GM18517 (cell line): ENCODE measurements at regions not wholly inside any gene's neighbourhood (a gene's known extent, or its start where the extent isn't known, plus 50 kb on each side); places are given as distances from the start of the nearest gene placed in this dataset.

Experiments
- ATAC-seq: cut with Tn5 transposase; IDR thresholded peaks from one replicate; pipeline ENCODE4 v1.9.1; 2021; ENCODE audit warnings: mild to moderate bottlenecking, moderate library complexity; ENCODE audit not compliant: unreplicated experiment

DNA sequence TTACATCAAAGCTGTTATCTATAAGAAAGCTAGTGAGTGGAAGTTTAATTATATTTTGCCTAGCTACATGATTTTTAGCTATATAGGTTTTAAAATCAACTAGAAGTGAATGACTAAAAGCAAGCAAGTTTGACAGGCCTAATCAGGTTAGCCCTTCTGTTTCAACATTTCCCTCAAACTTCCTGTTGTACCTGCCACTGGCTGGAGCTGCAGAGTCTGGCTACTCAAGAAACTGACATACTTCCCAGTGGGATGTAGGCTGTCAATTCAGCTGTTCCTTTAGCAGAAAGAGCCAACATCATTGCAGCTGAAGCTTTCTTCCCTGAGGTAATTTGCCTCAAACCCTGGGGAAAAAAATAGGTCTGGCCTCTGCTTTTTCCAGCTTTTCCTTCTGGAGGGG is 87.1 kb upstream of the TNR start:
- no peak for ATAC-seq

GRCh38 chr1:175829845-175830244 is 86.5 kb upstream of the TNR start:
- no peak for ATAC-seq

- no peak for ATAC-seq
These were observed 83.3 kb upstream of the TNR start for GRCh38 chr1:175826705-175827104.

DNA sequence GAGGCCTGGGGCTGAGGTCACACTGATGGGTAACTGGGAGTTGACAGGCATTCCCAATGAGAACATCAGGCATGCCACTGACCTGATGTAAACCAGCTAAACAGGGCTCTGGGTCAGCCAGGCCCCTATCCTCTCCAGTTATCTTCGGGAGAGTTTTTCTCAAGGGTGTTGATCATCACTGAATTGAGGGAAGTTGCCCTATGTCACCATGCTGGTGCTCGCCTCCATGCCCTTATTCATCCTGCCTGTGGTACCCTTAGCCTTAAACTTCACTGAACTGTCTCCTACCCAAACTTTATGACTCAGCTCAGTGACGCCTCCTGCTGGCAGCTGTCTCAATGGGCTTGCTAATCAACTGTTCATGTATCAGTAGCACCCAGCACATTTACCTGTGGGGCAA is 80.7 kb upstream of the TNR start:
- ATAC-seq = no peak

DNA sequence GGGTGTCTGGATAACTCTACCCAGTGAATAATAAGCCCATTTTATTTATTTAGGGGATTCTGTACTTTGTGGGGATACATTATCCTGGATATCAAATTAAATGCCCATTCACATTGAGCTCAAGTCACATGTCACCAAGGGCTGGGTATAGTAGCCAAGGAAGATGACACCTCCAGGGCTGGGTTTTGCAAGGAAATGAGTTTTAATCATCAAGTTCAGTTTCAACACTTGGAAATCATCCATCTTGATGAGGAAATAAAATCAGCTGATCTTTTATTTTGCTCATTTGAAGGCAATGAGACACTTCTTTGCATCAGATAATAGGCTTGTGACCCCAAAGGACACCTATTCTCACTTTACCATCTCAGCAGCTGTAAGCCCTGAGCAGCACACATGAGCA is 80.0 kb upstream of the TNR start:
- ATAC-seq = no peak

DNA sequence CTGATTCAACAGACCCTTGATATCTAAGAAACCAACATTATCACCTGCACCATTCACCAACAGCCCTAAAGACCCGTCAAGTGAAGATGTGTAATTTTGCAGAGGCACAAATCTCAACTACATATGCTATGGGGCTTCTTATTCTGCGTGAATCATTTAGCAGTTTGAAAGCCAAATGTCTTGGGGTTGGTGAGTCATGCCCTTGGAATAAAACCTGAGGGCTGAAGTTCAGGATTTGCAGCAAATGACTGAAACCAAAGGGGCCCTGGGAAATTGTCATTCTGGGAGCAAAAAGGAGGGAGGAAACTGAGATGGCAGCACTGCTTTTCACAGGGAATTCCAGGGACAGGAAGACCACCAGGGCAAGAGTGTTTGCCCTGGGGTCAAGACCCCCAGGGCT is 79.2 kb upstream of the TNR start:
- no peak for ATAC-seq

GRCh38 chr1:175820456-175821025 is 77.1 kb upstream of the TNR start:
- ATAC-seq = no peak

DNA sequence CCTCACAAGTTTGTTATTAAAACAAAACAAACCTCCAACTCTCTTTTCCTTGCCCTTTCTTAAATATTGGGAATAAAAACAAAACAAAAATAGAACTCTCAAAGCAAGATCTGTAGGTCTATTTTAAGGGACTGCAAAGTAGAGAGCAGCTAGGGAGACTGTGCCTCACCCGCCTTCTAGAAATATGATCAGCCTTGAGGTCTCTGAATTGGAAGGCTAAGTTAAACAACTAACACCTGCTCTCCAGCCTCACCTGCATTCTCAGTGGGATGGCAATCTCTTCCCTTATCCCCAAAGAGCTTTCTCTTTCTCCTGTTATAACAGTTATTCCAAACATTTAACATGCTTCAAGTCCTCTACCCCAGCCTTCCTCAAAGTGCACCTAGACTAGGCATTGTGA is 75.5 kb upstream of the TNR start:
- no peak for ATAC-seq

- no peak for ATAC-seq
These were observed 74.0 kb upstream of the TNR start for GRCh38 chr1:175817445-175817844.

DNA sequence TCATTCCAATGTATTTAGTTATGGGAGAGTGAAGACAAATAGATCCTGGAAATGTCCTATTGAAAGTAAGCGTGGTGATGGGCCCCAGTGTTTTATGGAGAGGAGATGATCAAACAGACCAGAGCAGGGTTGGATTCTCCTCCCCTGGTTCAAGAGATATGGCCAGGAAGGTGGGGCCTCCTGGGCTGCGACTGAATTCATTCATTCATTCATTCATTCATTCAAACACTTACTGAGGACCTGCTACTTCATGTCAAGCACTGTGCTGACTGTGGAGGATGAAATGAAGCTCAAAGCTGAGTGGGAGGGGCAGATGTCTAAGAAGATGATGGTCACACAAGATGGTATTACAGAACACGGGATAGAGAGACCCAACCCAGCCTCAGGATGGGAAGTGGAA is 71.5 kb upstream of the TNR start:
- no peak for ATAC-seq

- ATAC-seq = no peak
These were observed 69.5 kb upstream of the TNR start for GRCh38 chr1:175812936-175813335.

GRCh38 chr1:175810305-175810704 is 66.9 kb upstream of the TNR start:
- ATAC-seq = no peak

DNA sequence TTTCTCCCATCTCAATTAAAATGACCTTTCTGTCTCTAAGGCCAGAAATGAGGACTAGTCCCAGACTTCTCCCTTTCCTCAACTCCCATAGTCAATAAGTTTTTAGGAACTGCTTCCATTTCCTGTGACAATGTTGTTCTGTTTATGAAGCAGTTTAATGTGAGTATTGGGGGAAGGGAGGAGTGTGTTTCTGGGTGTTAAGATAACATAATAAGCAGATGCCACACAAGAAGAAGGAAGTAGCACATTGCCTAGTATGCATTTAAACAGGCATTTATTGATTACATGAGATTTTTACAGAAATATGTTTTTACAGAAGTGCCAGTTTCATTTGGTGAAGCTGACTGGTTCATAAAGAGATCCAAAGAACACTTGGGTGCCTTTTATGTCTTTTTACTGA is 65.6 kb upstream of the TNR start:
- ATAC-seq = no peak

GRCh38 chr1:175808573-175808972 is 65.2 kb upstream of the TNR start:
- no peak for ATAC-seq

- ATAC-seq = no peak
These were observed 61.2 kb upstream of the TNR start for GRCh38 chr1:175804561-175804960.

DNA sequence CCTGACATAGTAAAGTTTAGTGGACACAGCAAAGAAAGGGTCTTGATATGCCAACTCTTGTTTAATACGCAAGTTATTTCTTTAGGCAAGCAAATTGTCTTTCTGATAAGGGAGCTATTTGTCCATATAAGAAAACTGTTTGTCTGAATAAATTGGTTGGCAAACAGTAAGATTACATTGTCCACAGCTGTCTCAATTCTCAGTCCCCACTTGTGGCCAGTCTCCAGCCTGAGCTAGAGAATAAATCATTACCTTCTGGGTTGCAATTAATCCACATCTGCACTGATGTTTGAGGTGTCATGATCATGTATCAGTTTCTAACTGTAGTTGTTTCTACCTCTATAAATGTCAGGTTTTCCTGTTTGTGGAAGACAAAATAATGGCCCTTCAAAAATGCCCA is 60.0 kb upstream of the TNR start:
- ATAC-seq = no peak

- no peak for ATAC-seq
These were observed 59.2 kb upstream of the TNR start for GRCh38 chr1:175802407-175803123.

- no peak for ATAC-seq
These were observed 58.6 kb upstream of the TNR start for GRCh38 chr1:175801979-175802378.

DNA sequence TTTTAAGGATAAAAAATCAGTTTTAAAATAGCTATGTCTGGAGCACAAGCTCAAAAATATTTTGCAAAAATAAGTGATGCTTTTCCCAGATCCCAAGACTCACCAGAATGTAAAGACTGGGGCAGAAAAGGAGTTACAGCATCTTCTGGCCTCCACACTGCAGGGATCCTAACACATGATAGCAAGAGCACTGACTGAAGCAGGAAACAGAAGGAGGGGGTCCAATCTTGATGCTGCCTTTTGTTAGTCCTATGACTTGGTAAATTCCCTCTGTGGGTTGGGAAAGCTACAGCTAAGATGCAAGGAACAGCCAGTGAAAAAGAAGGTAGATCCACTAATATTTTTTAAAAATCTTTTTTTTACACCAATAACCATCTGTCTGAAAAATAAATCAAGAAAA is 54.2 kb upstream of the TNR start:
- no peak for ATAC-seq

- ATAC-seq = no peak
These were observed 51.2 kb upstream of the TNR start for GRCh38 chr1:175794586-175794985.

GRCh38 chr1:175793617-175794016 is 50.2 kb upstream of the TNR start:
- no peak for ATAC-seq
